GM12878 (cell line): ENCODE measurements at regions not wholly inside any gene's neighbourhood (a gene's known extent, or its start where the extent isn't known, plus 50 kb on each side); places are given as distances from the start of the nearest gene placed in this dataset.

ENCODE experiments used
- HCFC1 ChIP-seq: fragments of 150-350 bp; IDR thresholded peaks from 2 replicates; pipeline ENCODE4 v1.6.1; 2014; ENCODE audit warnings: low read length
- PAX5 ChIP-seq: IDR thresholded peaks from 2 replicates; pipeline ENCODE4 v1.6.1; 2011; ENCODE audit warnings: low read depth, low read length, borderline replicate concordance
- POLR2AphosphoS2 ChIP-seq: IDR thresholded peaks from 2 replicates; pipeline ENCODE4 v1.6.1; 2011; ENCODE audit warnings: low read depth, mild to moderate bottlenecking, low read length, improper control_type of control experiment, moderate library complexity
- POLR2AphosphoS5 ChIP-seq: IDR thresholded peaks from 2 replicates; pipeline ENCODE4 v1.6.1; 2011; ENCODE audit warnings: mild to moderate bottlenecking, low read length, inconsistent platforms
- RAD21 ChIP-seq: IDR thresholded peaks from 2 replicates; pipeline ENCODE4 v1.6.1; 2011; ENCODE audit warnings: mild to moderate bottlenecking, low read depth, low read length, moderate library complexity; ENCODE audit not compliant: insufficient read depth
- RCOR1 ChIP-seq: conservative IDR thresholded peaks from 2 replicates; pipeline ENCODE4 v1.6.1; 2012; ENCODE audit warnings: low read depth, low read length, improper control_type of control experiment
- RFX5 ChIP-seq: IDR thresholded peaks from 2 replicates; pipeline ENCODE4 v1.6.1; 2011; ENCODE audit warnings: low read depth, low read length, improper control_type of control experiment
- SRF ChIP-seq, 2 experiments: IDR thresholded peaks; 2 replicates each; pipeline ENCODE4 v1.6.1; 2011; ENCODE audit warnings: low read depth in 2 of 2, low read length in 2 of 2, mild to moderate bottlenecking in 1 of 2, moderate library complexity in 1 of 2
- SUZ12 ChIP-seq: fragments of 200-600 bp; sonication (generic); IDR thresholded peaks from one replicate; pipeline ENCODE4 v1.6.1; 2018; ENCODE audit warnings: antibody characterized with exemption, mild to moderate bottlenecking; ENCODE audit not compliant: unreplicated experiment
- TAF1 ChIP-seq: IDR thresholded peaks from 2 replicates; pipeline ENCODE4 v1.6.1; 2011; ENCODE audit warnings: mild to moderate bottlenecking, low read depth, low read length, borderline replicate concordance
- USF1 ChIP-seq: IDR thresholded peaks from 2 replicates; pipeline ENCODE4 v1.6.1; 2011; ENCODE audit warnings: borderline replicate concordance, low read depth, mild to moderate bottlenecking, moderate library complexity, mixed read lengths, low read length; ENCODE audit not compliant: insufficient read depth; ENCODE audit errors: extremely low read length
- TF ChIP-seq, protein P1 (sequence below): IDR thresholded peaks from 2 replicates; pipeline ENCODE4 v1.6.1; 2011; ENCODE audit warnings: mild to moderate bottlenecking, low read depth, low read length, moderate library complexity; ENCODE audit not compliant: insufficient replicate concordance
- TF ChIP-seq, protein P2 (sequence below), 3 experiments: IDR thresholded peaks in 2 of 3; conservative IDR thresholded peaks in 1 of 3; 2 replicates each; pipeline ENCODE4 v1.5.1; 2011; ENCODE audit warnings: low read depth in 3 of 3, low read length in 3 of 3, mild to moderate bottlenecking in 3 of 3, control low read depth in 2 of 3, moderate library complexity in 2 of 3, inconsistent platforms in 1 of 3, mixed read lengths in 1 of 3; ENCODE audit not compliant: control insufficient read depth in 2 of 3, insufficient read depth in 1 of 3; ENCODE audit errors: extremely low read depth in 1 of 3
- TF ChIP-seq, protein P3 (sequence below): fragments of 450-650 bp; IDR thresholded peaks from 2 replicates; pipeline ENCODE4 v1.6.1; 2017; ENCODE audit warnings: mild to moderate bottlenecking

DNA sequence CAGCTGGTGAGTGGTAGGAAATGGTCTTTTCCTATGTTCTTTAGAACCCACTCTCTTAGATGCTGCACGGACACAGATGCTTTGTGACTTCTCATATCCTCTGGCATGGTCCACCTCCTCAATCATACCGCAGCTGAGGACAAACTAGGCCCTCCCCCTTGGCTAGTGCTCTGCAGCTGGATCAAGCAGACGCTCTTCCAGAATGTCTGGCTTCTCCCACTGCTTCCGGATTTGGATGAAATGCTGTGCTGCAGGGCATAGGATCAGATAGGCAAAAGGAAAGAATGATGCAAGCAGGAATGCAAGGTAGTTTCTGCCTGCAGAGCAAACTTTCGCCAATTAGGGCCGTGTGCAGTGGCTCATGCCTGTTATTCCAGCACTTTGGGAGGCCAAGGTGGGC, 75.7 kb upstream of the SLC4A7 start:
- TF ChIP-seq RAD21 (no peak), USF1 (no peak), POLR2AphosphoS5 (no peak), RFX5 (no peak), PAX5 (no peak), HCFC1 (no peak), SUZ12 (no peak), SRF (IDR thresholded peaks at IDR 0.05; ENCODE audit: low read depth in 2 of 2, low read length in 2 of 2) (no peak), RCOR1 (no peak), TAF1 (no peak), POLR2AphosphoS2 (no peak)
- TF ChIP-seq, protein P1, sequence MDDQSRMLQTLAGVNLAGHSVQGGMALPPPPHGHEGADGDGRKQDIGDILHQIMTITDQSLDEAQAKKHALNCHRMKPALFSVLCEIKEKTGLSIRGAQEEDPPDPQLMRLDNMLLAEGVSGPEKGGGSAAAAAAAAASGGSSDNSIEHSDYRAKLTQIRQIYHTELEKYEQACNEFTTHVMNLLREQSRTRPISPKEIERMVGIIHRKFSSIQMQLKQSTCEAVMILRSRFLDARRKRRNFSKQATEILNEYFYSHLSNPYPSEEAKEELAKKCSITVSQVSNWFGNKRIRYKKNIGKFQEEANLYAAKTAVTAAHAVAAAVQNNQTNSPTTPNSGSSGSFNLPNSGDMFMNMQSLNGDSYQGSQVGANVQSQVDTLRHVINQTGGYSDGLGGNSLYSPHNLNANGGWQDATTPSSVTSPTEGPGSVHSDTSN: no peak
- TF ChIP-seq, protein P2, sequence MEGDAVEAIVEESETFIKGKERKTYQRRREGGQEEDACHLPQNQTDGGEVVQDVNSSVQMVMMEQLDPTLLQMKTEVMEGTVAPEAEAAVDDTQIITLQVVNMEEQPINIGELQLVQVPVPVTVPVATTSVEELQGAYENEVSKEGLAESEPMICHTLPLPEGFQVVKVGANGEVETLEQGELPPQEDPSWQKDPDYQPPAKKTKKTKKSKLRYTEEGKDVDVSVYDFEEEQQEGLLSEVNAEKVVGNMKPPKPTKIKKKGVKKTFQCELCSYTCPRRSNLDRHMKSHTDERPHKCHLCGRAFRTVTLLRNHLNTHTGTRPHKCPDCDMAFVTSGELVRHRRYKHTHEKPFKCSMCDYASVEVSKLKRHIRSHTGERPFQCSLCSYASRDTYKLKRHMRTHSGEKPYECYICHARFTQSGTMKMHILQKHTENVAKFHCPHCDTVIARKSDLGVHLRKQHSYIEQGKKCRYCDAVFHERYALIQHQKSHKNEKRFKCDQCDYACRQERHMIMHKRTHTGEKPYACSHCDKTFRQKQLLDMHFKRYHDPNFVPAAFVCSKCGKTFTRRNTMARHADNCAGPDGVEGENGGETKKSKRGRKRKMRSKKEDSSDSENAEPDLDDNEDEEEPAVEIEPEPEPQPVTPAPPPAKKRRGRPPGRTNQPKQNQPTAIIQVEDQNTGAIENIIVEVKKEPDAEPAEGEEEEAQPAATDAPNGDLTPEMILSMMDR (IDR thresholded peaks at IDR 0.05 in 2 of 3, conservative IDR thresholded peaks at IDR 0.05 in 1 of 3; ENCODE audit: control insufficient read depth in 2 of 3, extremely low read depth in 1 of 3, insufficient read depth in 1 of 3, low read depth in 3 of 3, low read length in 3 of 3): no peak
- TF ChIP-seq, protein P3, sequence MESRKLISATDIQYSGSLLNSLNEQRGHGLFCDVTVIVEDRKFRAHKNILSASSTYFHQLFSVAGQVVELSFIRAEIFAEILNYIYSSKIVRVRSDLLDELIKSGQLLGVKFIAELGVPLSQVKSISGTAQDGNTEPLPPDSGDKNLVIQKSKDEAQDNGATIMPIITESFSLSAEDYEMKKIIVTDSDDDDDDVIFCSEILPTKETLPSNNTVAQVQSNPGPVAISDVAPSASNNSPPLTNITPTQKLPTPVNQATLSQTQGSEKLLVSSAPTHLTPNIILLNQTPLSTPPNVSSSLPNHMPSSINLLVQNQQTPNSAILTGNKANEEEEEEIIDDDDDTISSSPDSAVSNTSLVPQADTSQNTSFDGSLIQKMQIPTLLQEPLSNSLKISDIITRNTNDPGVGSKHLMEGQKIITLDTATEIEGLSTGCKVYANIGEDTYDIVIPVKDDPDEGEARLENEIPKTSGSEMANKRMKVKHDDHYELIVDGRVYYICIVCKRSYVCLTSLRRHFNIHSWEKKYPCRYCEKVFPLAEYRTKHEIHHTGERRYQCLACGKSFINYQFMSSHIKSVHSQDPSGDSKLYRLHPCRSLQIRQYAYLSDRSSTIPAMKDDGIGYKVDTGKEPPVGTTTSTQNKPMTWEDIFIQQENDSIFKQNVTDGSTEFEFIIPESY: no peak
